A549 (cell line): ENCODE measurements at regions not wholly inside any gene's neighbourhood (a gene's known extent, or its start where the extent isn't known, plus 50 kb on each side); places are given as distances from the start of the nearest gene placed in this dataset.

Experiments used
- EP300 ChIP-seq, 2 experiments: fragments of >200 bp; sonication (Bioruptor Twin); formaldehyde crosslinking; IDR thresholded peaks; 2 replicates in 1 of 2; 3 replicates in 1 of 2; pipeline ENCODE4 v1.6.1; 2016 to 2017
- RFX5 ChIP-seq: fragments of 450-650 bp; IDR thresholded peaks from 2 replicates; pipeline ENCODE4 v1.7.1; 2014; ENCODE audit warnings: antibody characterized with exemption, mild to moderate bottlenecking, moderate library complexity
- ZC3H11A ChIP-seq: fragments of 450-650 bp; IDR thresholded peaks from 2 replicates; pipeline ENCODE4 v1.6.1; 2014; ENCODE audit warnings: antibody characterized with exemption, mild to moderate bottlenecking
- TF ChIP-seq, protein P1 (sequence below): fragments of >200 bp; sonication (Bioruptor Twin); formaldehyde crosslinking; IDR thresholded peaks from 3 replicates; pipeline ENCODE4 v1.5.1; 2016
- TF ChIP-seq, protein P2 (sequence below): IDR thresholded peaks from 2 replicates; pipeline ENCODE4 v1.6.1; 2012

- TF ChIP-seq, protein P1, sequence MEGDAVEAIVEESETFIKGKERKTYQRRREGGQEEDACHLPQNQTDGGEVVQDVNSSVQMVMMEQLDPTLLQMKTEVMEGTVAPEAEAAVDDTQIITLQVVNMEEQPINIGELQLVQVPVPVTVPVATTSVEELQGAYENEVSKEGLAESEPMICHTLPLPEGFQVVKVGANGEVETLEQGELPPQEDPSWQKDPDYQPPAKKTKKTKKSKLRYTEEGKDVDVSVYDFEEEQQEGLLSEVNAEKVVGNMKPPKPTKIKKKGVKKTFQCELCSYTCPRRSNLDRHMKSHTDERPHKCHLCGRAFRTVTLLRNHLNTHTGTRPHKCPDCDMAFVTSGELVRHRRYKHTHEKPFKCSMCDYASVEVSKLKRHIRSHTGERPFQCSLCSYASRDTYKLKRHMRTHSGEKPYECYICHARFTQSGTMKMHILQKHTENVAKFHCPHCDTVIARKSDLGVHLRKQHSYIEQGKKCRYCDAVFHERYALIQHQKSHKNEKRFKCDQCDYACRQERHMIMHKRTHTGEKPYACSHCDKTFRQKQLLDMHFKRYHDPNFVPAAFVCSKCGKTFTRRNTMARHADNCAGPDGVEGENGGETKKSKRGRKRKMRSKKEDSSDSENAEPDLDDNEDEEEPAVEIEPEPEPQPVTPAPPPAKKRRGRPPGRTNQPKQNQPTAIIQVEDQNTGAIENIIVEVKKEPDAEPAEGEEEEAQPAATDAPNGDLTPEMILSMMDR, result no peak
- no peak for TF ChIP-seq RFX5
- no peak for TF ChIP-seq EP300 (IDR thresholded peaks at IDR 0.05)
- no peak for TF ChIP-seq ZC3H11A
- TF ChIP-seq, protein P2, sequence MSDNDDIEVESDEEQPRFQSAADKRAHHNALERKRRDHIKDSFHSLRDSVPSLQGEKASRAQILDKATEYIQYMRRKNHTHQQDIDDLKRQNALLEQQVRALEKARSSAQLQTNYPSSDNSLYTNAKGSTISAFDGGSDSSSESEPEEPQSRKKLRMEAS, result no peak
These were observed 174.3 kb upstream of the CRY1 start for GRCh38 chr12:107267604-107268003.
